ENCODE measurements at regions not wholly inside any gene's neighbourhood (a gene's known extent, or its start where the extent isn't known, plus 50 kb on each side); places are given as distances from the start of the nearest gene placed in this dataset.
"Not testable (repeated sequence)": the region's sequence is repeated elsewhere in the genome, so short reads cannot be mapped to it uniquely, and the experiment has no call there.

GRCh38 chr1:199930067-199930466 lies 97.4 kb upstream of the NR5A2 start:
- not testable (repeated sequence) for DNase-seq (ENCODE audit: low read depth)

GRCh38 chr1:199931666-199932377 lies 95.7 kb upstream of the NR5A2 start:
- DNase-seq (ENCODE audit: low read depth): no peak

DNA sequence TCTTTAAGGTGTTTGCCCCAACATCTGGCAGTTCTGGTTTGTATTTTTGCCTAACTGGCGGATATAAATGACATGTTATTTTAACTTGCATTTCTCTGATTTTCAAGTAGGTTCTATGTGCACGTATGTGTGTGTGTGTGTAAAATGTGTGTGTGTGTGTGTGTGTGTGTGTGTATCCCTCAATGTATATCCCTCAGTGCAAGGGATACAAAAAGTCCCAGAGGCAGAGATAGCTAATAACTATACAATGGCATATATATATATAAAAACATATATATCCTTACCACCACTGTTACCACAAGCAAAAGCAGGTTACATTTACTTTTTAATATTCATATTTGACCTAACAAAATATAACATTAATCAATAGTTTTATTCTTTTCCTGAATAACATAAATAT lies 95.0 kb upstream of the NR5A2 start:
- no peak for DNase-seq (ENCODE audit: low read depth)

GRCh38 chr1:199936441-199936840 lies 91.1 kb upstream of the NR5A2 start:
- no peak for DNase-seq (ENCODE audit: low read depth)

DNA sequence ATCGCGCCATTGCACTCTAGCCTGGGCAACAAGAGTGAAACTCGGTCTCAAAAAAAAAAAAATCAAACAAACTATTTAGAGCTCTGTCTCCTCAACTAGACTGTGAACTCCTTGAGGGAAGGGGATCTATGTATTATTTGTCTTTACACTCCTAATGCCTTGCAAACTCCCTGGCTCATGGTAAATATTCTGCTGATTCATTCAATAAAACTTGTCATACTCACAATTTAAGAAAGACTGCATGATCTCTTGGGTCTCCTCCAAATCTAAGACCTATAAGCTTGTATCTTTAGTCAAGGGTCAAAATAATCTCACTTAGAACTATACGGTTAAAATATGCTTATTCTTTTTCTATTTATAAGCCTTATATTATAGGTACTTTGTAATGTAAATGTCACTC lies 90.3 kb upstream of the NR5A2 start:
- DNase-seq (ENCODE audit: low read depth): no peak

DNA sequence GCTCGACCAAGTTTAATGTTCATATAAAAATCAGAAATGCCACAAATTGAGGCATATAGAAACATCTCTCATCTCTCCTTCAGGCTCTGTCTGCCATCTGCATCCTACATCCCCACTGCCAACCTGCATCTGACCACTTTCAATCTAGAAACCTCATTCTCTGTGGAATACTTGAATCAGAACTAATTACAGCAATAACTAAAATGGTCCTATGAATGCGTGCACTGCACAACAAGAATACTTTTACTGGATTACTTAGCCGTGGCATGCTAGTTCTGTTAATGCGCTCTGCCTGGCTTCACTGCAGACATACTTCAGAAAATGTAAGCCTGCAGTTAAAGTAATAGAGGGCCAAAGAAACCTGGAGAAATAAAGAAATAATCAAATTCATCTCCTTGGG lies 89.8 kb upstream of the NR5A2 start:
- DNase-seq (ENCODE audit: low read depth): no peak

- DNase-seq (ENCODE audit: low read depth): no peak
Observed at GRCh38 chr1:199944986-199945385, 82.5 kb upstream of the NR5A2 start.

DNA sequence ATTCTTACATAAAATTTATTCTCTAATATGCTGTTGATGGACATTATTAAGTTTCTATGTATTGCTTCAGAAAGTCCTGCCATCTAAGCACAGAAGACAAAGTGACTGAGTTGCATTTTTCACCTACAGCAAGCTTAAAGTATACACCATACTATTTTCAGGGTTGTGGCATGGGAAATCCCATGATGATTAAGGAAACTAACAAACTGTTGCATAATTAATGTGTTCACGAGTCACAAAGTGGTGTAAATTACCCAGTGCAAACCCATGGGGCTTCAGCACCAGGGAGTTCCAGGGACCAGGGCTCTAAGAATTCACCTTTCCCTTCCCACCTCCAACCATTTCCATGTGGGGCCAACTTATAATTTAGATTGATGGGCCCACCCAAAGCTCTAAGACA lies 81.9 kb upstream of the NR5A2 start:
- no peak for DNase-seq (ENCODE audit: low read depth)

DNA sequence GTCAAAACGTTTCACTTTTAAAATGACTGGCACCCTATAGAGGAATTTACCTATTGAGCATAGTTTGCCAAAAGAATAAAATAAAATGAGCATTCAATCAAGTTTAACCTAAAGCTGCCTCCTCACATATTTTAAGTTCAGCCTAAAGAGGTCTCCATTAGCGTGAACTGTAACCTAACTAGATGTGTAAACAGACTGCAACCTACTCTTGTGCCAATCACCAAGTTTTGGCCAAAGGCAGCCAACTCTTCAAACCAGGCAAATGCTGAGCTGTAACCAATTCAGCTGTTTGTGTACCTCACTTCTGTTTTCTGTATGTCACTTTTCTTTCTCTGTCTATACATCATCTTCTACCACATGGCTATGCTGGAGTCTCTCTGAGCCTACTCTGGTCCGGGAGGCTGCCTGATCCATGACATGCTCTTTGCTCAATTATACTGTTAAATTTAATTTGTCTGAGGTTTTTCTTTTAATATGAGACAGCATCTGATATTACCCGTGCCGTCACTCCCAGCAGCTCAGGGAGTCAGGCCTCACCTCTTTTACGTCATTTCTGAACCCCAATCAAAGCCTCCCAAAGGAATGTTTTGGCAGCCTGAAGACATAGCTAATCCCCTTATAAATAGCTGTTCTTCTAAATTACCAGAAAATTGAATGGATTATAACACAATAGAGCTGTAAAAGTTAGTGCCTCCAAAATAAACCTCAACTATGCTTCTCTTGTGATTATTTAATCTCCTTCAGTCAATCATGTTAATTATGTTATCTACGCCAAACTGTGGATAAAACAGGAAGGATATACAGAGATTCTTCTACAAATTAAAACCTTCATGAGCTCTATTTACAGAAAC lies 81.0 kb upstream of the NR5A2 start:
- DNase-seq (ENCODE audit: low read depth): no peak

GRCh38 chr1:199948587-199949280 lies 78.8 kb upstream of the NR5A2 start:
- DNase-seq (ENCODE audit: low read depth): no peak

DNA sequence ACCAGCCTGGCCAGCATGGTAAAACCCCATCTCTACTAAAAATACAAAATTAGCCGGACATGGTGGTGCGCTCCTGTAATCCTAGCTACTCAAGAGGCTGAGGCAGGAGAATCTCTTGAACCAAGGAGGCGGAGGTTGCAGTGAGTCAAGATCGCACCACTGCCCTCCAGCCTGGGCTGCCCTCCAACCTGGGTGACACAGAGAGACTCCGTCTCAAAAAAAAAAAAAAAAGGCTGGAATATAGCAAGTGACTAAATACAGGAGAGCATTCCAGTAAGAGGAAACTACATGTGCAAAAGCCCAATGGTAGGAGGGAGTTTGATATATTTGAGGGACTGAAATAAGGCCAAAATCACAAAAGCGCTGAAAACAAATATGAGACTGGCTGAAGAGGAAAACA lies 76.5 kb upstream of the NR5A2 start:
- not testable (repeated sequence) for DNase-seq (ENCODE audit: low read depth)

GRCh38 chr1:199953651-199954050 lies 73.9 kb upstream of the NR5A2 start:
- no peak for DNase-seq (ENCODE audit: low read depth)

GRCh38 chr1:199954699-199955098 lies 72.8 kb upstream of the NR5A2 start:
- DNase-seq (ENCODE audit: low read depth): no peak

DNA sequence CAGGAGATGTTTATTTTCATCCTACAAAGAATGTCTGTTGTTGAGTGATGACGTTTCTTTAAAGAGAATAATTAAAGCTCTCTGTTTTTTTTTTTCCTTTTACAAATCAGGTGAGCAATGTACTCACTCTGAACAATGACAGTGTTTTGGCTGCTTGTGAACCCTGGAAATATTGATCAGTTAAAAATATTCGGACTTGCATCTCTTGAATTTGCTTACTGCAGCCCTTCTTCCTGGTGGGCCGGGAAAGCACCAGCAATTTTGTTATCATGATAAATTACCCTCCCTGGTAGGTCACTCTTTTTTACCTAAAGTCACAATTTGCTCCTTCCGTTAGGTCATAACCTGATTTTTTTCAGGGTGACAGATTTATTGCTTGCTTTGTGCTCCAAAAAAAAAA lies 72.3 kb upstream of the NR5A2 start:
- DNase-seq (ENCODE audit: low read depth): no peak

GRCh38 chr1:199956005-199956404 lies 71.5 kb upstream of the NR5A2 start:
- DNase-seq (ENCODE audit: low read depth): no peak

- DNase-seq (ENCODE audit: low read depth): no peak
Observed at GRCh38 chr1:199959033-199959774, 68.3 kb upstream of the NR5A2 start.

DNA sequence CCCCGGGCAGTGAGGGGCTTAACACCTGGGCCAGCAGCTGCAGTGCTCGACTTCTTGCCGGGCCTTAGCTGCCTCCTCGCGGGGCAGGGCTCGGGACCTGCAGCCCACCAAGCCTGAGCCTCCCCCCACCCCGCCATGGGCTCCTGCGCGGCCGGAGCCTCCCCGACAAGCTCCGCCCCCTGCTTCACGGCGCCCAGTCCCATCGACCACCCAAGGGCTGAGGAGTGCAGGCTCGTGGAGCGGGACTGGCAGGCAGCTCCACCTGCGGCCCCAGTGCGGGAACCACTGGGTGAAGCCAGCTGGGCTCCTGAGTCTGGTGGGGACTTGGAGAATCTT lies 67.8 kb upstream of the NR5A2 start:
- DNase-seq (ENCODE audit: low read depth): no peak

- DNase-seq (ENCODE audit: low read depth): no peak
Observed at GRCh38 chr1:199970125-199970524, 57.4 kb upstream of the NR5A2 start.

- DNase-seq (ENCODE audit: low read depth): no peak
Observed at GRCh38 chr1:199976496-199977144, 50.9 kb upstream of the NR5A2 start.
